ENCODE measurements at regions not wholly inside any gene's neighbourhood (a gene's known extent, or its start where the extent isn't known, plus 50 kb on each side); places are given as distances from the start of the nearest gene placed in this dataset.

DNA sequence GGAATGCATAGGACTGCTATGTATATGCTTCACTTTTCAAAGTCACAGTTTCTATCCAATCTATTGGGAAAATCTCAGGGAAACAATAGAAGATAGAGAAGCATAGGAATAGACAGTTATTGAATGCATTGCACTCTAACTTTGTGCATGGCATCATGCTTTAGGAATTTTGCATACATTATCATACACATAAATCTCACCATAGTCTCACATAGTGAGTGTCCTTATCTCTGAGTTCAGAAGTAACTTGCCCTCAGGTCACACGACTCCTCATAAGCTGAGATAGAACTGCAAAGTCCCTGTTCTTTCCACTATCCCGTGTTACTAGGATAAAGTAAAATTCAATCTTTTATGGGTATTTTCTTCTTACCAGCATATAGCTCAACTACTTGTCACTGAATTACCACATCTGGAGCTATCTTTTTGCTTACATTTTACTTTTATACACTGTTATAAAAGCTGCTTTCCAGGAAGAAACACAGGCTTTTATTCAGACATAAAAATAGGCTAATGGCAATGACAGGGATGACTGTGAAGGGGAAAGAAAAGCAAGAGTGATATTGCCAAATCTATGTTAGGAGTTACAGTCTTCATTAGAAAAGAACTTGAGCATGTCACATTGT lies 666.9 kb downstream of the XIRP2 start:
- ATAC-seq (no peak), DNase-seq (ENCODE audit: low spot score in 2 of 2) (no peak)
- peaks cover 8 to 12% of the 10 kb centered on the region in 2 donors for H3K9me3 Mint-ChIP-seq

GRCh38 chr2:167553635-167554034 lies 665.4 kb downstream of the XIRP2 start:
- ATAC-seq (no peak), DNase-seq (ENCODE audit: low spot score in 2 of 2) (no peak)
- H3K27ac Mint-ChIP-seq, result no peak overlapping the region
- H3K9me3 Mint-ChIP-seq, result peaks cover 4 to 9% of the 10 kb centered on the region in 2 donors
- no peaks in the 10 kb centered on the region for H3K36me3 Mint-ChIP-seq

More for the DNA sequence above, 666.9 kb downstream of the XIRP2 start:
- no peak overlapping the region for H3K27ac Mint-ChIP-seq
- H3K36me3 Mint-ChIP-seq, result no peaks in the 10 kb centered on the region

DNA sequence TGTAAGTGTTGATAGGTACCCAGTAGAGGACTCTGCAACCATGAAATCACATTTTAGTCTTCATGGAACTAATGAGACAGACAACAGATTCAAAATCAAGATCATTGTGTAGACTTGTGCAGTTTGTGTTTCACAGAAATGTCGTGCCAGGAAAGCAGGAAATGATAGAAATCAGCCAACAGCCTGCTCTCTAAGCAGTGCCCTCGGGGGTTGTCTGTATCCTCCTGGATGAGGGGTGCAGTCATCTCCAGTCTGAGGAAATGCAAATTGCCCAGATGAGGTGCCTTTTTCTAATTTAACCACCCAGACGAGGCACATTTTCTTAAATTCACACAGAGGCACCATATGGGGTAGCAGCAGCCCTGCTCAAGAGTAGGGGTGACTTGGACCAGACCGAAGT lies 663.1 kb downstream of the XIRP2 start:
- Mint-ChIP-seq H3K36me3 (no peaks in the 10 kb centered on the region), H3K27ac (no peak overlapping the region), H3K9me3 (peaks cover 0 to 3% of the 10 kb centered on the region in 2 donors)
- DNase-seq (ENCODE audit: low spot score in 2 of 2), result no peak
- ATAC-seq, result no peak

DNA sequence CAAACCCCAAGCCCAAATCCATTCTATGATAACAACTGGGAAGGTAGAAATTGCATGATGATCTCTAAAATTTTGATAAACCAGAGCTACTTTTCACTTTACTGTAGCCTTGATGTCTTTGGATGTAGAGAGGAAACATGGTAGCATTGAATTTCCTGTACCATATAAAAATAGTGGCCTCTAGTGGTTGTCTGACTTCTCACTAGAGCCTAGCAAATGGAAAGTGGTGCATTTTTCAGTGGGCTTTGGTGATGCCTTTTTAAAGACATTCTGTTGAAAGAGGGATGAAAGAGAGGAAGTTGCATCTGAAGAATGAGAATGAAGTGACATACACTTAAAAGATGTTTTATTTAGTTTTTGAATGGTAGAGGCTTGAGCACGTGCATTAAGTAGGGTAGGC lies 662.2 kb downstream of the XIRP2 start:
- DNase-seq (ENCODE audit: low spot score in 2 of 2) (no peak), ATAC-seq (no peak)
- Mint-ChIP-seq H3K9me3 (peaks cover 0 to 3% of the 10 kb centered on the region in 2 donors), H3K36me3 (no peaks in the 10 kb centered on the region), H3K27ac (no peak overlapping the region)

DNA sequence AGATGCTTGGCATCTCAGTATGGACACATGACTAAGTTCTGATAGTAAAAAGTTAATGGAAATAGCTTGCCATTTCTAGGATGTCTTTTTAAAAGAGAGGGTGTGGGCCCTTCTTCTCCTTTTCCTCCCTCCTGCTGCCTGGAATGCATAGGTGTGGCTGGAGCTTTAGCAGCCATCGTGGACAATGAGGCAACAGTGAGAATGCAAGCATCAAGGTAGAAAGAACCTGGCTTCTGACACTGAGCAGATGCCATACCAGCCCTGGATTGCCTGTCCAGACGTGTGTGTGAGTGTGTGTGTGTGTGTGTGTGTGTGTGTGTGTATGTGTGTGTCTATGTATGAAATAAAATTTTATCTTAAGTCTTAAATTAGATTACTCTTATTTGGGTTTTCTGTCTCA lies 660.1 kb downstream of the XIRP2 start:
- Mint-ChIP-seq H3K36me3 (no peaks in the 10 kb centered on the region), H3K9me3 (peaks cover 0 to 3% of the 10 kb centered on the region in 2 donors), H3K27ac (no peak overlapping the region)
- ATAC-seq, result no peak
- DNase-seq (ENCODE audit: low spot score in 2 of 2), result no peak

GRCh38 chr2:167544602-167545001 lies 656.3 kb downstream of the XIRP2 start:
- Mint-ChIP-seq H3K36me3 (no peaks in the 10 kb centered on the region), H3K27ac (no peak overlapping the region), H3K9me3 (no peaks in the 10 kb centered on the region)
- ATAC-seq (no peak), DNase-seq (ENCODE audit: low spot score in 2 of 2) (no peak)

DNA sequence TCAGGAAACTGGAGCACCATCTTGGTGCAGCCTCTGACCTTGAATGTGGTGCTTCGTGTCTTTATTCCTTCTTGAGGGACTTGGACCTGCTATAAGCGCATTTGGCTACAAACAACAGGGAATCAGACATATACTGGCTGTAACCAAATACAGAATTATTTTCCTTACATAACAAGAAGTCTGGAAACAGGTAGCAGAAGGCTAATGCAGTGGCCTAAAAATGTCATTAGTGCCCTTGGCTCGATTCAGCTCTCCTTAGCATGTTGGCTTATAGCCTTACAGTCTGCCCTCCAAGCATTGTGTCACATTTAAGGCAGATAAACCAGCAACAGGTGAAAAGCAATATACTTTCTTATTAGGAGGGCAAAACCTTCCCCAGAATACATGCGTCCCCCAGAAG lies 655.4 kb downstream of the XIRP2 start:
- Mint-ChIP-seq H3K27ac (no peak overlapping the region), H3K9me3 (no peaks in the 10 kb centered on the region), H3K36me3 (no peaks in the 10 kb centered on the region)
- ATAC-seq, result no peak
- no peak for DNase-seq (ENCODE audit: low spot score in 2 of 2)

- Mint-ChIP-seq H3K9me3 (peaks cover 0 to 7% of the 10 kb centered on the region in 2 donors), H3K27ac (no peak overlapping the region), H3K36me3 (no peaks in the 10 kb centered on the region)
- no peak for DNase-seq (ENCODE audit: low spot score in 2 of 2)
- no peak for ATAC-seq
These were observed 649.5 kb downstream of the XIRP2 start for GRCh38 chr2:167537743-167538142.

DNA sequence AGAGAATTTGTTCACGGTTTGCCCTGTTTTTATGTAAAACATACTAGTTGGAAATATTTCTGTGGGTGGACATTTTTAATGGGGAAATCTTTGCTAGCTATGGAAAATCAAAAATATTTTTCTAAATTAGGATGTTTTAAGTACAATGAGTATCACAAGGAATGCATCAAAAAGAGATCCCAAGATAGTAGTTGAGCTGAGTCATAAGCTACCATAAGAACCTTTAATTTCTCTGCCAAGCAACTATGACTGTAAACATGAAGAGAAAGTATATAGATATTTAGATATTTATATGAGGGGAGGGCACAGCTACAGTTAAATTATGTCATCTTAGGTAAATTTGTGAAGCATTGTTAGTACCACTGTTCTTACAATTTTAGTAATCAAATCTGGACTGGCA lies 646.2 kb downstream of the XIRP2 start:
- no peak for DNase-seq (ENCODE audit: low spot score in 2 of 2)
- Mint-ChIP-seq H3K36me3 (no peaks in the 10 kb centered on the region), H3K9me3 (peaks cover 0 to 7% of the 10 kb centered on the region in 2 donors), H3K27ac (no peak overlapping the region)
- ATAC-seq, result no peak

- DNase-seq (ENCODE audit: low spot score in 2 of 2) (no peak), ATAC-seq (no peak)
- Mint-ChIP-seq H3K36me3 (no peaks in the 10 kb centered on the region), H3K27ac (no peak overlapping the region), H3K9me3 (peaks cover 0 to 8% of the 10 kb centered on the region in 2 donors)
These were observed 636.5 kb downstream of the XIRP2 start for GRCh38 chr2:167524786-167525185.

GRCh38 chr2:167510071-167510759 lies 621.9 kb downstream of the XIRP2 start:
- no peak for ATAC-seq

GRCh38 chr2:167509586-167509985 lies 621.3 kb downstream of the XIRP2 start:
- Mint-ChIP-seq H3K27ac (no peak overlapping the region), H3K36me3 (no peaks in the 10 kb centered on the region), H3K9me3 (peaks cover 0 to 3% of the 10 kb centered on the region in 2 donors)
- no peak for DNase-seq (ENCODE audit: low spot score in 2 of 2)
- no peak for ATAC-seq

More at GRCh38 chr2:167510071-167510759, 621.9 kb downstream of the XIRP2 start:
- Mint-ChIP-seq H3K36me3 (no peaks in the 10 kb centered on the region), H3K9me3 (peaks cover 0 to 3% of the 10 kb centered on the region in 2 donors), H3K27ac (no peak overlapping the region)
- no peak for DNase-seq (ENCODE audit: low spot score in 2 of 2)

DNA sequence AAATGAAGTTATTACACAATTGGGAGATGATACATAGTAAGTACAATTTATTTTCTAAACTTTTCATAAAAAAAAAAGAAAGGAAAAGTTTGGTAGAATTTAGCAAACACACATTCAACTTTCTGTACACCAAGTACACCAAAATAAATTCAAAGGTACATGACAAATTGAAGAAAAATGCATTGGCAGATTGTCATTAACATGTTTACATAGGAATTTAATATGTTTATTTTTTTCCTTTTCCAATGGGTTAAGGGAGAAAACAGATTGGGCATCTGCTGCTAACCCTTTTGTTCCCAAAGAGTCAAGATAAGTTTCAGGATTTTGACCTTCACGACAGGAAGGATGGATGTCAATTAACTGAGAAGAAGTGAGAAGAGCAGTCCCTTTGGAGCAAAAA lies 620.4 kb downstream of the XIRP2 start:
- DNase-seq (ENCODE audit: low spot score in 2 of 2) (no peak), ATAC-seq (no peak)
- Mint-ChIP-seq H3K27ac (no peak overlapping the region), H3K9me3 (peaks cover 0 to 3% of the 10 kb centered on the region in 2 donors), H3K36me3 (no peaks in the 10 kb centered on the region)

DNA sequence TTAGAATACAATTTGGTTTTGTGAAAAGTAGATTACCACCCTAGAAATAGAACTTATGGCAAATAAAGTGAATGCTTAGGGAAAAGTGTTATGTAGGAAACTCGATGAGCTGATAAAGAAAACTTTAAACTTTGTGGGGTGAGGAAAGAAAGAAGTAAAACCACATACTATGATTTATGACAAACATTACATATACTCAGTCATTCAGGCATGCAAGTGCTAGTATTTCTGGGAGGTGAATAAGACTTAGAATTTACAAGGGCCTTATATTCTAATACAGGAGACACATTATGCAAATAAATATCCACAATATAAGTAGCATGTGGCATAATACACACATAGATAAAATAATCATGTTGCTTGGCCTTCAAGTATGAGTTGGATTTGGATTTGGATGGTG lies 618.1 kb downstream of the XIRP2 start:
- Mint-ChIP-seq H3K9me3 (peaks cover 0 to 7% of the 10 kb centered on the region in 2 donors), H3K36me3 (no peaks in the 10 kb centered on the region), H3K27ac (no peak overlapping the region)
- DNase-seq (ENCODE audit: low spot score in 2 of 2), result no peak
- ATAC-seq, result no peak

DNA sequence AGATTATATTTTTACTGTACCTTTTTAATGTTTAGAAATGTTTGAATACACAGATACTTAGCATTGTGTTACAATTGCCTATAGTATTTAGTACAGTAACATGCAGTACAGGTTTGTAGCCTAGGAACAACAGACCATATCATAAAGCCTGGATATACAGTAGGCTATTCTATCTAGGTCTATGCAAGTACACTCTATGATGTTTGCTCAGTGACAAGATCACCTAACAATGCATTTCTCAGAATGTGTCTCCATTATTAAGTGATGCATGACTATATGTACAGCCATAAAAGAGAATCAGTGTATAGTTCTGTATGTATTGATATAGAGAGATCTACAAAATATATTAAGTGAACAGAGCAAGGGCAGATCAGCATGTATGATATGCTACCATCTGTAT lies 616.4 kb downstream of the XIRP2 start:
- Mint-ChIP-seq H3K27ac (no peak overlapping the region), H3K36me3 (no peaks in the 10 kb centered on the region), H3K9me3 (peaks cover 0 to 7% of the 10 kb centered on the region in 2 donors)
- DNase-seq (ENCODE audit: low spot score in 2 of 2) (no peak), ATAC-seq (no peak)

- Mint-ChIP-seq H3K36me3 (no peaks in the 10 kb centered on the region), H3K27ac (no peak overlapping the region), H3K9me3 (peaks cover 0 to 7% of the 10 kb centered on the region in 2 donors)
- no peak for DNase-seq (ENCODE audit: low spot score in 2 of 2)
- no peak for ATAC-seq
These were observed 615.8 kb downstream of the XIRP2 start for GRCh38 chr2:167504061-167504460.

DNA sequence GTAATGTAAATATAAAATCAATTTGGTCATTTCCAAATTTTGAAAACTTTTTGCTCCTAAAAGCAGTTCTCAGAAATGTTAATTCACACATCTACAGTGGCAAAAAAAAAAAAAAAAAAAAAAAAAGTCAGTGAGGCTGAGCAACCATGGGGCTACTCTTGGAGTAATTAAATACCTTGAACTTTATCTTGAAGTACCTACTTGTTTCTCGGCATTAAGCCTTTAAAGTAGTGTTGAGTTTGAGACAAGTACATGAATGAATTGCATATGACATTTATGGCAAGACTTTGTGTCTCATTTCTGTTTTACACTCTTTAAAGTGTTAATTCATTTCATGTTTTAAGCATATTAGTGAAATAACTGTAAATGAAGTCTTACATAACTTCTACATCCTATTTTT lies 613.3 kb downstream of the XIRP2 start:
- DNase-seq (ENCODE audit: low spot score in 2 of 2), result no peak
- Mint-ChIP-seq H3K9me3 (peaks cover 0 to 5% of the 10 kb centered on the region in 2 donors), H3K36me3 (no peaks in the 10 kb centered on the region), H3K27ac (no peak overlapping the region)
- ATAC-seq, result no peak

GRCh38 chr2:167493862-167494261 lies 605.6 kb downstream of the XIRP2 start:
- H3K9me3 Mint-ChIP-seq, result no peaks in the 10 kb centered on the region
- DNase-seq (ENCODE audit: low spot score in 2 of 2) (no peak), ATAC-seq (no peak)
- no peaks in the 10 kb centered on the region for H3K36me3 Mint-ChIP-seq
- no peak overlapping the region for H3K27ac Mint-ChIP-seq

All from activated naive CD4-positive, alpha-beta T cell treated with anti-CD3 and anti-CD28 coated beads, Interleukin-2, amount 50 U/mL, for 72 hours (primary cell).